ENCODE measurements at regions not wholly inside any gene's neighbourhood (a gene's known extent, or its start where the extent isn't known, plus 50 kb on each side); places are given as distances from the start of the nearest gene placed in this dataset.

DNA sequence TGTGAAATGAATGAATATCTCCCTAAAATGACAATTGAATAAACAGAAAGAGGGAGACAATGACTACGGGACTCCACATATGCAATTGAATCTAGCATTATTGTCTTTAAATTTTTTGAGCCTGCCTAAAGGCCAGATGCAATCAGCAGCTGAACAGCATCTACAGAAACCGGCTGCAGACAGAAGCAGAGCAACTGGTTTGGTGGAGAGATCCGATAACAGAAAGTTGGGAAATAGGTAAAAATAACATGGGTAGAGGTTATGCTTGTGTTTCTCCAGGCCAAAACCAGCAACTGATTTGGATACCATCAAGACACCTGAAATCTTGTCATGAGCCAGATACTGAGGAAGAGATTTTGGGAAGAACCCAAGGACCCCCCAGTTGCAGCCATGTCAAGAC is 146.6 kb downstream of the ZNF33B start:
- no peak for TF ChIP-seq POLR2A (IDR thresholded peaks at IDR 0.05; ENCODE audit: low read length)
- no peak for TF ChIP-seq GATA1 (IDR thresholded peaks at IDR 0.05; ENCODE audit: low read depth, low read length)
